HG03575 (cell line): ENCODE measurements at regions not wholly inside any gene's neighbourhood (a gene's known extent, or its start where the extent isn't known, plus 50 kb on each side); places are given as distances from the start of the nearest gene placed in this dataset.

Experiments used
- ATAC-seq: cut with Tn5 transposase; IDR thresholded peaks from one replicate; pipeline ENCODE4 v1.9.1; 2021; ENCODE audit not compliant: unreplicated experiment, insufficient number of reproducible peaks, low FRiP score; ENCODE audit errors: extremely low read depth

DNA sequence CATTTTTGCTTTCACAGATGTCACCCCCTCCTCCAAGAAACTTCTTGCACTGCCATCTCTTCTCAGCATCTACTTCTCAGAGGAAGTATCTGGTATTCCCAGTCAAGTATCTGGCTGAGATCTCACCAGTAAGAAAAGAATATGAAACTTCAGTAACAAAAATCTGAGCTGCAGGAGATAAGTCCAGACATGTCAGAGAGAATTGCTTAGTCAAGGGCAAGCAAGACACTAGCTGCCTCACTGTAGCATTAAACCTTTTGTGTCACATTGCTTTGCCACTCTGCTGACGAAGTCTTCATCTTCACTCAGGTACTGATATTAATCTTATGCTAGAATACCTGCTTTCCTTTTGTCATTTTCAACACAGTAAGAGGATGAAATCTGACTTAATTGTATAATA, 70.6 kb upstream of the ZC3H12C start:
- no peak for ATAC-seq

DNA sequence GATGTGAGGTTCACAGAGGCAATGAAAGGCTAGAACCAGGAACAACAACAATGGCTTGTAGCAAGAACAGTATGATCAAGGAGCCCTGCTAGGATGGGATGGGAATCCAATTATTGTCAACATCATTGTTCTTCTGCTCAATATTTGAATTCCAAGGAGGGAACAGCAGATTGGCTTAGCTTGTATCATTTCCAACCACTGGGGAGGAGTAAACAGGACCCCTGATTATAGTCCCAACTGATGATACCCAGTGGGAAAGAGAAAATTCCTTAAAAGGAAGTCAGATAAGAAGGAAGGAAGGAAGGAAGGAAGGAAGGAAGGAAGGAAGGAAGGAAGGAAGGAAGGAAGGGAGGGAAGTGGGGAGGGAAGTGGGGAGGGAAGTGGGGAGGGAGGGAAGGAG, 69.5 kb upstream of the ZC3H12C start:
- ATAC-seq, result no peak

DNA sequence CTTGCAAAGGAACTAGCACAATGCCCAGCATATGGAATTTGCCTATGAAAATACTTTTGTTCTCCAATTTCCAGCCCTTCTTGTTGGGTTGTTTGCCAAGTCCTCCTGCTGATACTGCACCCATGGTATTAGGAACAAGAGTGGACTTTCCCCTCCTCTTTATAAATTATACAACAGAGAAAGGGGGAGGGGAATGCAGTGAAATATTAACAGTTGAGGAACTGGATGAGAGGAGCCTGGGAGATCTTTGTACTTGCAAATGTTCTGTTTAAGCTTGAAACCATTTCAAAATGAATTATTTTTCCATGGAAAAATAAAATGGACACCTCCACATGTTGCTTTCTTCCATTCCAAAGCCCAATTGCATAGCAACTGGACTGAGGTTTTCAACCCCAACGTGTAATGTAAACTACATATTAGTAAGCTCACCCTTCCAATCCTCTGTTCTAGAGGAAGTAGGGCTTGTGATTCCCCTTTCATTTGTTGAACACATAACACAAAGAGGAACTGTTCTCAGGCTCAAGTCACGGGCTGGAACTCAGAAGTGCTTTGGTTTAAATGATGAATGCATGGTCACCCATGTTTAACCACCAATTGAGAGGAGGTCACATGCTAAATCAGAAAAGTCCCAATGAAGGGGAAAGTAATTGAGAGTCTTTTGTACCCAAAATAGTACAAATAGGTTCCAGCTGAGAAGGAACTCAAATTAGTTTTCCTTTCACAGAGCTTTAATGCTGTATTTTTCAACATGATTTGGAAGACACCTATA, 66.2 kb upstream of the ZC3H12C start:
- ATAC-seq, result peak; percentile 84

DNA sequence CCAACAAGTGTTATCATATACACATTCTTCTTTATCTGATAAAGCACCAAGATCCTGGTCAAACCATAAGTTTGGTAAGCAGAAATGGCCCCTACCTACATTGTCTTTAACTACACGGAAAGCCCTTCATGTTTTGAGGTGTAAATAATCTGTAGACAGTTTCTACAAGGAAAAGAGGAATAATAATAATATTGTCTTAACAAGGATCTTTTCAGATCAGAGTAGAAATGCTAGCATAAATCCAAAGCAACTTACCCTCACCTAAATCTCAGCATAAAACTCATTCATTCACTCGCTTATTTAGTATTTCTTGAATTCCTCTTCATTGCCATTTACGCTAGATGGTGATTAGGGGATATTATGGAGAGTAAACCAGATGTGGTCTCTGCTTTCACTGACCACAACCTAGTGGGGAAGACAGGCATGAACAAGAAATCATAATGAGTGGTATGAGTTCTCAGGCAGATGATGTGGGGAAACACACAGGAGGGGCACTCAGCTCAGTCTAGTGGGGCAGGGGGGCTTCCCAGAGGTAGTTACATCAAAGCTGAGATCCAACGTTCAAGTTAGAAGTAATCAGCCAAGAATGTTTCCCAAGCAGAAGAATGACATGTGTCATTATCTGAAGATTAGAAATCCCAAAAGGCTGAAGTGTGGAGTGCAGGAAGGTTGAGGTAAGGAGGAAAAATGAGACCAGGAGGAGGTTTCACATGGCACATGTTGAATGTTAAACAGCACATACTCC, 65.4 kb upstream of the ZC3H12C start:
- ATAC-seq, result no peak

GRCh38 chr11:110028921-110029320, 64.3 kb upstream of the ZC3H12C start:
- no peak for ATAC-seq

DNA sequence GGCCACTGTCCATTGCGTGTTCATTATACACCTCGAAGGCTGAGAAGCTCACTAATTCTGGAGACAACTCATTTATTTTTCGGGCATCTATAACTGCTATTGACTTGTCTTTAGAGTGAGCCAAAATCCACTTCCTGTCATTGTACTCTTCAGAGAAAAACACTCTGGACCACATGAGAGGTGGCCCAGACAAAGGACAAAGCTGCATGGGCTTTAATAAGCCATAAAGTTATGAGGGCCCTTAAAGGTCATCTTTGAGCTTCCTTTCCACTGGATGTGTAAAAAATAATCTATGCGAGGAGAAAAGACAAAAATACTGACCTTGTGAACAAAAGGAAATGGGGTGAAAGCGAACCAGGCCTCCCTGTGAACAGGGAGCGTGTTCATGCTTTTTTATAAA, 63.5 kb upstream of the ZC3H12C start:
- no peak for ATAC-seq

- ATAC-seq, result no peak
Measured at GRCh38 chr11:110031171-110031570, 62.0 kb upstream of the ZC3H12C start.

DNA sequence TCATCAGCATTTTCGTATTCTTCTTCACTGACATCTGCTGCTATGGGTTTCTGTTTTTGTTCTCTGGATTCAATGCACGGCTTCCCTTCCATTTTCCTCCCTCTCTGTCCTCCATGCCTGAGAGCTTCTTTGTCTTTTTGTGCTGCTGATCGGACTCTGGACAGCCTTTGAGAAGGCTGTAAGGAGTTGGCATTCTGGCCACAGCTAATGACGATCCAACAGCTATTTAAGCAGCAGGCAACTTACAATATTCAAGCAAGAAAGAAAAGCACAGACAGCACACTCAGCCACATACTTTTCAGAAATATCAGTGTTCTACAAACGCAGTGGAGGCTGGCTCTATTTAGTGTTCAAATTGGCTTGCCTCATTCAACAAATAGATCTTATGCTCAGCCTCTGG, 60.9 kb upstream of the ZC3H12C start:
- no peak for ATAC-seq

GRCh38 chr11:110032957-110033570, 60.1 kb upstream of the ZC3H12C start:
- ATAC-seq, result no peak

DNA sequence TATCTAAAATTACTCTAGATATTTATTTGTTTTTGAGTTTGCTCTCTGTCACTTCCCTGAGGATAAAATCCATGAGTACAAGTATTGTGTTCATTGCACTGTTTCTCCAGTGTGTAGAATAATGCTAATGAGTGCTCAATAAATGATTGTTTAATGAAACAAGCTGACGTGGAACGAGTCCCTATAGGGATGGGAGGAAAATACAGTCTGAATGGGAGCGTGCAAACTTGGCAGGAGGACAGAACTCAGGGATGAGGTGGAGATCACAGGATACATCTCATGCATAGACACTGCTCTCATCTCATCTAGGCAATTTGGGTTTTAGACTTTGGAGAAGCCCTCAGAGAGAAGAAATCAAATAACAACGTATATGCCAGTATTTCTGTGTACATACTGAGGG, 58.4 kb upstream of the ZC3H12C start:
- no peak for ATAC-seq

DNA sequence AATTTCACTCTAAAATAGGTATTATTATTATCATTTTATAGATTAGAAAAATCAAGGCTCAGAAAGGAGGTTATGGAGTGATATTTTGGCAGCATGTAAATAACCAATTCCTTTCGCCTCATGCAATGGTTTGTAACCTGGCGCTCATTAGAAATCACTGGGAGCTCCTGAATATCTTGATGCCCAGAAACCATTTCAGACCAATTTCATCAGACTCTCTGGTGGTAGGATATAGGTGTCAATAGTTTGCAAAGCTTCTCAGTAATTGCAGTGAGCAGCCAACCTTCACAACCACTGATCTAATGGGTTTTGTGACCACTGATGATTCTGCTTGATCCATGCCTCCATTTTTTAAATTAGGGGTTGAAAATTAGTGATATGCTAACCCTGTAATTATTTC, 57.8 kb upstream of the ZC3H12C start:
- ATAC-seq, result no peak

DNA sequence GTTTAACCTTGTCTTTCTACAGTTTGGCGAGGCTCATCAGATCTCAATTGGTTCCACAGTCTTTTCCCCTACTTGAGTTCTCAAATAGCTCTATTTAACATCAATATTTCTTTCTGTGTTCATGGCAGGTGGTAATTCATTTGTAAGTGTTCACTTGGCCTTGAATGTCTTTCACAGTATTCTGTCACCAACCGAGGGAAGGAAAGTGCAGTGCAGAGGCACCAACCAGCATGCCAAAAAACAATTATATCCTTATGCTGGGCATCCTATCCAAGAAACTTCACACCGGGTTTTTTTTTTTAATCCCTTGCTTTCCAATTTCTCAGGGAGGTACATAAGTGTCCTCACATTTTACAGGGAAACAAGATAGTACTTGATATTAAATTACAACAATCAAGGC, 55.0 kb upstream of the ZC3H12C start:
- ATAC-seq, result no peak
